NCI-H2107 treated with DMSO at 0.1 percent for 48 hours (cell line): ENCODE measurements at regions not wholly inside any gene's neighbourhood (a gene's known extent, or its start where the extent isn't known, plus 50 kb on each side); places are given as distances from the start of the nearest gene placed in this dataset.

ENCODE experiments used
- DNase-seq: peaks from one replicate; lab custom pipeline; 2025; ENCODE audit not compliant: unreplicated experiment; lab: John Stamatoyannopoulos, UW

DNA sequence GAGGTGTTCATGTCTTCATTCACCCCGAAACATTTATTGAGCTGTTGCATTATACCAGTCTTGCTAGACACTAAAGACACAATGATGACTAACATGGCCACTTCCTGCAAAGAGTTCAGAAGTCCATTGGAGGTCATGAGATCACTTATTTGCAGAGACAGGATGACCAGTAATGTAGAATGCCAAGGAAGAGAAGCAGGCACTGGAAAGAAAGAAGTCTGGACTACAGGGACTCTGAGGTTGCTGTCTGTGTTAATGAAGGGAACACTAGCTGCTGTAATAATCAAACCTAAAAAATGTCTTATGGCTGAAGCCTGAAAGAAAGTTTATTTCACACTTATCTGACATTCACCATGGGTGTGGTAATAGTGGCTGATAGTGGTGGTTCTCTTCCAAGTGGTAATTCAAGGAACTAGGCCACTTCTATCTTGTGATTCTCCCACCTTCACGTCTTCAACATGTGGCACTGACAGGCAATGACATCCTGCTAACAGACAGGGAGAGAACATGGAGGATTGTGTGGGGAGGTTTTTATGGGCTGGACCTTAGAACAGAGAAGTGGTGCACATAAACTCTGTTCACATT is 89.2 kb upstream of the MKLN1 start:
- no peak for DNase-seq

GRCh38 chr7:131241386-131241785 is 86.3 kb upstream of the MKLN1 start:
- DNase-seq, result no peak

DNA sequence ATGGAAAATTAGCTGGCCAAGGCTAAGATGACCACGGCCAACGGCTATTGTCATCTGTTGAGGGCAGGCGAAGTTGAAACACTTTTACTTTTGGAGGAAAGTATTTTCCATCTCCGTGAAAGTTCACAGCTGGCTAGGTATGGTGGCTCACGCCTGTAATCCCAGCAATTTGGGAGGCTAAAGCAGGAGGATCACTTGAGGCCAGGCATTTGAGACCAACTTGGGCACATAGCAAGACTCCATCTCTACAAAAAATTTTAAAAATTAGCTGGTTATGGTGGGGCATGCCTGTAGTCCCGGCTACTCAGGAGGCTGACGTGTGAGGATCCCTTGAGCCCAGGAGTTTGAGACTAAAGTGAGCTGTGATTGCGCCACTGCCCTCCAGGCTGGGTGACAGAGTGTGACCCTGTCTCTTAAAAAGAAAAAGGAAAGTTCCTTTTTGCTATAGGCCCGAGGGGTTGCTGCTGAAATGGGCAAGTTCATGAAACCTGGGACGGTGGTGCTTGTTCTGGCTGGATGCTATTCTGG is 85.5 kb upstream of the MKLN1 start:
- DNase-seq, result no peak

DNA sequence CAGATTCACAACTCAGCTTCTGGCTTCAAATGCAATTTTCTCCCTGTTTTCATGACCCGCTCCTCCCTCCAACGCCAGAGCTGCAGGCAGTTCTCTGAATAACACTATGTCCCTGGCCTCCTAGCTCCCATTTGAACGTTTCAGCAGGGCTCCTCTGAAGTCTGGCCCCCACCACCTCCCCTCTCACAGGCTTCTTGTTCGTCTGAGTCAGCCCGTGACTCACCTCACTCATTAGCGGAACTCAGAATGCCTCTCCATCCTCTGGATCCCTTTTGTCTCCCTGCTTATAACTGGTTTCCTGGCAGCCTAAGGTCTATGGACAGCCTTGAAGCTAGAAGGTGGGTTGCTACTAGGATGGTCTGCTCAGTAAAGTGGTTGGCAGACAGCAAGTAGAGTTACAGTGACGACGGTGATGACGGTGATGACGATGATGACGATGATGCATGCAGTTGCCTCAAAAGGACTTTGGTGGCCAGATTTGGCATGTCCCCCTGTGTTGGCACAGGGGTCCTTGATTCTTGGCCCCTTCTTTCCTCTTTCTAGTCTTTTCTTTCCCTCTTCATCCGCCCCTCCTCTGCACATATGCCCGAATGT is 83.3 kb upstream of the MKLN1 start:
- no peak for DNase-seq

DNA sequence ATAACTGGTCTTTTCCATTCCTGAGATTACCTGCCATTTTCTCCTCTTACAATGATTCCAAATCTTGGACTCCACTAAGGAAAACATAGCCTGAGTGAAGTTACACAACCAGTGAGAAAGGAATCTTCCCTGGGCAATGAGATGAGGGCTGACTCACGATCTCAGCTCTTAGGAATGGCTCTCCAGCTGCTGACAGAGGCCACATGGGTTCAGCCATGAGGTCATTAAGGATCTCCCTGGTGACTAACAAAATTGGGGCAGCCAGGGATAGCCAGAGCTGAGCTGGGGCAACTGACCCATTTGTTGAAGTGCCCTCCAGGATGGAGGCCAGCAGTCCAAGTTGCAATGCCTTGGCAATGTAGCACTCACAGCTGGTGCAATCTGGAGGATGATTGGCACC is 78.7 kb upstream of the MKLN1 start:
- DNase-seq, result no peak

DNA sequence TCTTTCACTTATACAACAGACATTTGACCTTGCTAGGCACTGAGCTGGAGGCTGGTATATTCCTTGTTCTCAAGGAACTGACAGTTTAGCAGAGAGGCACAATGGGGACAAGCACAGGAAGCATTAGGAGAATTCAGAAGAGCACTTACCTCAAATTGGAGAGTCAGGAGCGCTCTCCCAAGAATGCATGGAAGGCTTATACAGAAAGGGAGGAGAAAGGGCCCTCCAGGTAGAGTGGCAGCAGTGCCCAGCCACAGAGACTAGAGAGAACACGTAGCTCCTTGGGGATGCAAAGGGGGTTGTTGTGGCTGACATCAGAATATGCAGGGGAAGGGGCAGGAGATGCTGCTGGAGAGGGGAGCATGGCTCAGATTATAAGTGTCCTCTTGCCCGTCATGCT is 78.2 kb upstream of the MKLN1 start:
- DNase-seq, result no peak

DNA sequence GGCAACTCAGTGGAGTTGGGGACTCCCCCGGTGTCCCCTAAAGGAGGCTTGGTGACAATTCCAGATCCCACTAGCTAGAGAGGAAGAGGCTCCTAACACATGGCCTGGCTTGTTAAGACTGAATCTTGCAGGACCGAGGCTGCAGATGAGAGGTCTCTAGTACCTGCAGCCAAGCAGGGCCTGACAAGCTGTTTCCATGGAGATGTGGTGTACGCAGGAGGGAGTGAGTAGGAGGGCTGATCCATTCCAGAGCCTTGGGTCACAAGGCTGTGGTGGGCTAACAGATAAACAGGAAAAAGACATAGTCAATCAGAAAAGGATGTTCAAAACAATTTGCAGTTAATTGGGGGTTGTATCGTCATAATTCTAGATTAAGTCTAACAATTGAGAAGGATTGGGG is 77.3 kb upstream of the MKLN1 start:
- no peak for DNase-seq

- no peak for DNase-seq
These were observed 76.3 kb upstream of the MKLN1 start for GRCh38 chr7:131251371-131251770.

DNA sequence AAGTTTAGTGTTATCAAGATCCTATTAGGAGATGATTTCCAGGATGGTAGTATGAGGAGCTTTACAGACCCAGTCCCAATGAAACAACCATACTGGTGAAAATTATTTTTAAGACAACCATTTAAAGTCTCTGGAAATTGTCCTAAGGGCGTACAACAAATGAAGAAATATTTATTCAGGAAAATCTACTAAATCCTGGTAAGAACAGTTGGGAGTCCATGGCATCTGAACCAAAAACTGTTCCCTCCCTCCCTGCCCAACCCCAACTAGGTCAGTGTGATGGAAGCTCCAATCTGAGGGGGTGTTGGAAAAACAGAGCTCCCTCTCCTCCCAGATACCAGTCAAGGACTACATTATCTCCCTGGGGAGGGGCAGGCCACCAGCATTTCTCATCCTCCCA is 74.7 kb upstream of the MKLN1 start:
- DNase-seq, result no peak

- no peak for DNase-seq
These were observed 73.5 kb upstream of the MKLN1 start for GRCh38 chr7:131254211-131254610.

- DNase-seq, result no peak
These were observed 72.4 kb upstream of the MKLN1 start for GRCh38 chr7:131255242-131255641.

GRCh38 chr7:131261476-131261994 is 66.1 kb upstream of the MKLN1 start:
- no peak for DNase-seq

GRCh38 chr7:131265227-131265626 is 62.4 kb upstream of the MKLN1 start:
- no peak for DNase-seq

GRCh38 chr7:131267631-131268030 is 60.0 kb upstream of the MKLN1 start:
- no peak for DNase-seq

DNA sequence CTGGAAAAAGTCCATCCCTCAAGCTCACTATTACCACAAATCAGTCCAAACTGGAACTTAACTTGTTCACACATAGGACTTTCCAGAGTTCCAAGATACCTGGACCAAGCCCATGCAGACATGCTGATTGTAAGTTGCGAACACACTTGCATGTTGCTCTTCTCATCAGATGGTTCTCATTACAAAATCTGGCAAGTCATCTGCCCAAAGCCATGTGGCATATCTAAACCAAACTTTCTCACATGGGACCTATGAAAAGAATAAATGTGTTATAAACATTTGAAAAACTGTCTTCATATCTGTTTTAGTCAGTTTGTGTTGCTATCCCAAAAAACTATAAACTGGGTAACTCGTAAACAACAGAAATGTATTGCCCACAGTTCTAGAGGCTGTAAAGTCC is 58.8 kb upstream of the MKLN1 start:
- DNase-seq, result no peak

GRCh38 chr7:131272086-131272485 is 55.6 kb upstream of the MKLN1 start:
- DNase-seq, result no peak

DNA sequence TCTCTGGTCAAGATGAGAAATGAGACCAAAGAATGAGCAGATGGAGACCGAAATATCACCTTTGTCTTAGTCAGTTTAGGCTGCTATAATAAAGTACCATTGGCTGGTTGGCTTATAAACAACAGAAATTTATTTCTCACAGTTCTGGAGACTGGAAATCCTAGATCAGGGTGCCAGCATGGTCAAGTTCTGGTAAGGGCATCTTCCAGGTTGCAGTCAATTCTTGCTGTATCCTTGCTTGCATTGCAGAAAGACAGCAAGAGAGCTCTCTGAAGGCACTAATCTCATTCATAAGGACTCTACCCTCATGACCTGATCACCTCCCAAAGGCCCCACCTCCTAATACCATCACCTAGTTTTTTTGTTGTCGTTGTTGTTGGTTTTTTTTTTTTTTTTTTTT is 52.7 kb upstream of the MKLN1 start:
- DNase-seq, result no peak

GRCh38 chr7:131276190-131276589 is 51.5 kb upstream of the MKLN1 start:
- no peak for DNase-seq

- no peak for DNase-seq
These were observed 50.9 kb upstream of the MKLN1 start for GRCh38 chr7:131276748-131277147.
